ENCODE measurements at regions not wholly inside any gene's neighbourhood (a gene's known extent, or its start where the extent isn't known, plus 50 kb on each side); places are given as distances from the start of the nearest gene placed in this dataset.

- DNase-seq (ENCODE audit: low read depth in 2 of 2) = no peak
Measured at GRCh38 chr4:104772849-104773248, 278.2 kb upstream of the CXXC4 start.

DNA sequence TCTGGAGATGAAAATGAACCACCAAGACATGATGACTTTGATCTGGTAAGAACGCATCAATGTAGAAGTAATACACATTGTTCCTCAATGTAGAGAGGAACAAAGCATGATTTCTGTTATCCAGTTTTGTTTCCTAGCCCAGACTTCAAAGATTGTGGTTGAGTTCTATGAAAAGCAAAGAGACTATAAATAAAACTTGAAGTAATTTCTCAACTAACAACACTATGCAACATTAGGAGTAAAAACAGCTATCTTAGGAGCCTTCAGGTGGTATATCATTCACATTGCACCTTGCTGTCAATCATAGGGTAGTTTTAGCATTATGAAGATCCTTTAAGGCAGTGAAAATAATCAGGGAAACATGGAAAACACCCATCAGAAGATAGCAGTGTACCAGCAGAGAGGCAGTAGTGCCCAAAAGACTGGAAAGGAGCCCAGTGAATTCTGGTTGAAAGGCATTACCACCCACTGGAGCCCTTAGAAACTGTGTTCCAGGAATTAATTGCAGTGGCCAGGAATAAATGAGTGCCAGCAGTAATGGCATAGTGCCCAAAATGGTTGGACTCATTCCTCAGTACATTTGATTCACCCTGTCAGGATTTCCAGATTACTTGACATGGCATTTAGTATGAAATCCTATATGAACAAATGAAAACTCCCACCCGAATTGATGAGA lies 300.7 kb upstream of the CXXC4 start:
- DNase-seq (ENCODE audit: low read depth in 2 of 2) = no peak

- DNase-seq (ENCODE audit: low read depth in 2 of 2) = no peak
Measured at GRCh38 chr4:104811727-104812126, 317.0 kb upstream of the CXXC4 start.

GRCh38 chr4:104815665-104816064 lies 321.0 kb upstream of the CXXC4 start:
- no peak for DNase-seq (ENCODE audit: low read depth in 2 of 2)

- no peak for DNase-seq (ENCODE audit: low read depth in 2 of 2)
Measured at GRCh38 chr4:104818579-104818978, 323.9 kb upstream of the CXXC4 start.

- DNase-seq (ENCODE audit: low read depth in 2 of 2) = no peak
Measured at GRCh38 chr4:104826171-104826570, 320.5 kb upstream of the TET2 start.

DNA sequence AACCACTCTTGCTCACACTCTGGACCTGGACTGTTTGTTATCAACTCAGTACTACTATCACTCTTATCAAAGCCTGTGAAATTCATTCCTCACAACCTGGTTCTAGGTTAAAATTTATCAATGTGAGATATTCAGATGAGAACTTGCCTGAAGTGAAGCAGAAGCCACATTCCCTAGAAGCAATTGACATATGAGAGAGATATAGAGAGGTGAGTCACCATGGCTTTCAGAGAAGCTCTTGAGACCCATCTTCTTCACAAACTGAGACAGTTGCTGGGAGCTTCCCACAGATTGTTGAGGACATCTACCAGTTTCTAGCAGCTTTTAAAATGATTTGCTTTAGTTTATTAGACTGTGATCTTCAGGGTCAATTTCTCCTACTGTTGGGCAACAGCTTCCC lies 316.9 kb upstream of the TET2 start:
- DNase-seq (ENCODE audit: low read depth in 2 of 2) = no peak

DNA sequence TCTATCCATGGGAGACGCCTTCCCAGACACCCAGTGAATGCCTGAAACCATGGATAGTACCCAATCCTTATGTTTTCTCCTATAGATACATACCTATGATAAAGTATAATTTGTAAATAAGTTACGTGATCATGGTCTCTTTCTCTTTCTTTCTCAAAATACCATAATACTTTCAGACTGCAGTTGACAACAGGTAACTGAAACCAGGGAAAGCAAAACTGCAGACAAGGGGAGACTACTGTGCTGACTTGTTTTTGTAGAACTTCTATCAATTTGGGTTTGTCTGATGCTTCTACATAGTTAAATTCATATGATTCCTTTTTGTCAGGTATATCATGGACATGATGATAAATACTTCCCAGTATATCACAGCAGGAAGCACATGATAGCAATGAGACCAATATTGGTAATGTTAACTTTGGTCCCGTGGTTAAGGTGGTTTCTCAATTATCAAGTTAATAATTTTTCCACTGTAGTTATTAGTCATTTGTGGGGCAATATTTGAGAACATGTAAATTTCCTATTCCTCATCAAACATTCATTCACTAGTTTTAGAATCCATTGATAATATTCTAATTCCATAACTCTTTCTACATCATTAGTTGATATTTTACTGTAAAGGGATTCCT lies 298.0 kb upstream of the TET2 start:
- DNase-seq (ENCODE audit: low read depth in 2 of 2) = no peak

DNA sequence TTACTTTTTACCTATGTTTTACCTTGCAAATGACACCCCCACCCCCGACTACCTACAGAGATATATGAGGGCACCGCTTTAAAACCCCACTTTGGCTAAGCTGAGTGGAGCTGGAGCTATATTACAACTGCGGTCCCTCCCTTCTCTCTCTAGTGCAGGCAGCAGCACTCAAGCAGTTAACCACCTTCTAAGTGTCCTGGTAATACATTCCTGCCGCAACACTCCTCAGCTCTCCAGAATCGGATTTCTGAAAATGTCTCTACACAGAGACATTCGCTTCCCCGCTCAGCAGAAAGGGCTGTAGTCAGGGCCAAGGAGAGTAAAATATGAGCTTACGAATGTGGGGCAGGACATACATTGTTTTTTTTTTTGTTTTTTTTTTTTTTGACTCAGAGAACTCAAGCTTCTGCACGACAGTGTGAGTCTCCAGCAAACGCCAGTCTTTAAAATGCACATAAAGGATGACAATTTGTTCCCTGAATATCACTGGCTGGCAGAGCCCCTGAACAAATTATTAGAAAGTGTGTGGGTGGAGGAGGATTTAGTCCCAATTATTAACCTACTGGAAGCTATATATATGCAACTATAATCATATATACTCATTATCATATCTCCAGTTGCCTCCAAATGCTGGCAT lies 287.0 kb upstream of the TET2 start:
- no peak for DNase-seq (ENCODE audit: low read depth in 2 of 2)

- peak in 1 of 2 donors; percentile 17 for DNase-seq (ENCODE audit: low read depth in 2 of 2)
Measured at GRCh38 chr4:104860238-104861123, 286.2 kb upstream of the TET2 start.

GRCh38 chr4:104866809-104867208 lies 279.9 kb upstream of the TET2 start:
- no peak for DNase-seq (ENCODE audit: low read depth in 2 of 2)

- DNase-seq (ENCODE audit: low read depth in 2 of 2) = no peak
Measured at GRCh38 chr4:104868533-104868932, 278.1 kb upstream of the TET2 start.

DNA sequence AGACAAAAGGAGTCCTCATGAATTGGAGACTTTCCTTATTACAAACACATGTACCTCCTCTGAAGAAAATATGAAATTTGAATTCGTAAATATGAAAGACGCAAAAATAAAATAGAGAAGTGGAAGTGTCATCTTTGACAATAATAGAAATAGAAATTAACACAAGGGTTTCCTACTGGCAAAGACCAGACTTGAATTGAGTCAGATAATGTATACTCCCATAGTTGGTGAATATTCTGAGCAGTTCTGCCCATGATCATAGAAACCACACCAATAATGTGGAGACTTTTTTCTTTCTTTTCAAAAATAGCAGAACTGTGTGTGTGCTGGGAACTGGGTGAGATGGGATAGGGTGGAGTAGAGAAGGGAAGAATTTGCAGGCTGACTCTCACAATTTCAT lies 277.7 kb upstream of the TET2 start:
- DNase-seq (ENCODE audit: low read depth in 2 of 2) = no peak

GRCh38 chr4:104869831-104870230 lies 276.8 kb upstream of the TET2 start:
- no peak for DNase-seq (ENCODE audit: low read depth in 2 of 2)

DNA sequence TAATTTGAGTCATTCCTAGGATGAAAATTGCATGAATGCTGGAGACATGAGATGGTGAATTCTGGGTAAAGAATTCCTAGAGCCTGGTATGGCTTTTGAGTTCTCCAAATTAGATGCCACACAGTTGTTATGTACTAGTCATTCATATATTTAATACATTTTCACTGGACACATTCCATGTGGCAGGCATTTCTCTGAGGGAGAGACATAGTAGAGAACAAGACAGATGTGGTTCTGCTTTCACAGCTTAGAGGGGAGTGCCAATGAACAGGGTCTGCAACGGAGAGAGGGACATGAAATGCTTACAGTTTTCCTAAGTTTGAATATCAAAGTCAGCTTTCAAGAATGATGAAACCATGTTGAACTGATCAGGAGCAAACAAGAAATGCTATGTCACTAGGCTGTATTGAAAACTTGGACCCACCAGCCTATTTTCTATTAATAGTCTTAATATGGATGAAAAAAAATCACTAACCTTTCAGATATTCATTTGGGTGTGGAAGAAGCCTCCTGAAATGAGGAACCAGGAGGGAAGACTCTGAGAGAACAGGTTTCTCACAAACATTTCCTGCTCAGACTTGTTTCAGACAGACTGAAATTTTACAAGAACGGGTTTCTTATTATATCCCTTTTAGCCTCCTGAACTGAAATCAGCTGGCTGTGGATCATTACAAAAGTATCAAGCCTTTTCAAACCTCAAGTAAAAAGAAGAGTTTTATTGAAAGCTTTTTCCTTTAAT lies 276.0 kb upstream of the TET2 start:
- no peak for DNase-seq (ENCODE audit: low read depth in 2 of 2)

DNA sequence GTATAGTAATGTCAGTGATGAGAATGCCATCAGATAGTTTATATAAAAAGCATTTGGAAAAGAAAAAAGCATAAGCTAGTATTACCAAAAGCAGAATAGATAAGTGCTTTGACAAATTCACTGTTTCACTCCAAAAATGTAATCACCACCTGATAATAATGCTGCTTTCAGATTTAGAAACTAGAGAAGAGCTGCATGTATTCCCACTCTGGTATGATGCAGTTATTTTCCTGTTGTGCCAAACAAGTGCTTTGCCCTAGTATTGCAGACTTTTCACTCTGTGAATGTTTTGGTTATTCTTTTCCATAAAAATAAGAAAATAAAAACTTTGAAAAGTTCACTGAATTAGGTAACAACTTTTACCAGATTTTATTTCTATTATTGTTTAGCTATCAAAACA lies 267.7 kb upstream of the TET2 start:
- DNase-seq (ENCODE audit: low read depth in 2 of 2) = no peak

DNA sequence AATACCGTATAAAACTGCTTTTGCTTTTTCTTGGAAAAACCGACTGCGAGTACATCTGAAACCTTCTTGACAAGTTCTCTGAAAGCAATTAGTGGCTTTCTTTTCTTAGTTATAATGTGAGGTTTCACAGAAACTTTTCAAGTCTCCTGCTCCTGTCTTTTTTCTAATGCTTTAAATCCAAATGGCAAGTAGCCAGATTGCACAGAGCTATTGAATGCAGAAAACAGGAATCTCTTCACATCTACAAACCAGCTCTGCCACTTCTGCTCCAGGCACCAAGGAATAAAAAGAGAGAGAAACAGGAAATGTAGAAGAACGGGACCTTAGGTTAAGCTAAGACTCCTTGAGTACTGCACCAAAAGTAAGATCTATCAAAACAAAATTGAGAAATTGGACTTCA lies 267.3 kb upstream of the TET2 start:
- DNase-seq (ENCODE audit: low read depth in 2 of 2) = no peak

GRCh38 chr4:104879854-104880253 lies 266.8 kb upstream of the TET2 start:
- DNase-seq (ENCODE audit: low read depth in 2 of 2) = no peak

- DNase-seq (ENCODE audit: low read depth in 2 of 2) = no peak
Measured at GRCh38 chr4:104881136-104881886, 265.4 kb upstream of the TET2 start.

DNA sequence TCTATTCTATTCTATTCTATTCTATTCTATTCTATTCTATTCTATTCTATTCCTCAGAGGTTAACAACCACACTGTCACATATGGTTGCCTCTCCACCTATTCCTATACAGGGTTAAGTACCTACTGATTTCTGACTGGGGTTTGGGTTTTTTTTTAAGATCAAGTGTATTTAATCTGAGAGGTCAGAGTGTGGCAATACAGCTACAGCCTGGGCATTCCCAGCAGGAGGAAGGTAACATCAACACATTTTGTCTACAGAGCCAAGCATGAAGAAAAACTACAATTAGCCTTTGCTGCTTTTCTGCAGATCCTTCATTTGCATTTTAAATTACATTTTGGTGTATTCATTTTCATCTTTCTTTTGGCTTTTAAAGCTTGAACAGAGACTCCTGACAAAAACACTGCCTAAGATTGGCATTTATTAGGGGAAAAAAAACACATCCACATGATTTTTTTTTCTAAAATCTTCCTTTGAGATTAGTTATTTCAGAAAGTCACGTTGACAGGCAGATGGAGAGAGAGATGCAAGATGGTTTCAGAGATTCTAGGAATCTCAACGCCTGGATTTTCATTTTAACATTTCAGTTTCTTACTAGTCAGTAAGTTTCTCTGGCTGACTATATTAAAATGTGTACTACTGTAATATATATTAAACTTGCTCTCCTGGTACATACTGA lies 255.9 kb upstream of the TET2 start:
- no peak for DNase-seq (ENCODE audit: low read depth in 2 of 2)

All from activated CD8-positive, alpha-beta memory T cell treated with anti-CD3 and anti-CD28 coated beads for 4 hours (primary cell).